NCI-H460 (cell line): ENCODE measurements at regions not wholly inside any gene's neighbourhood (a gene's known extent, or its start where the extent isn't known, plus 50 kb on each side); places are given as distances from the start of the nearest gene placed in this dataset.
"Not testable (repeated sequence)": the region's sequence is repeated elsewhere in the genome, so short reads cannot be mapped to it uniquely, and the experiment has no call there.

Experiments used
- DNase-seq: peaks from one replicate; pipeline ENCODE4 v3.0.0-alpha.2; 2016; ENCODE audit warnings: low read depth; ENCODE audit errors: extremely low read depth

- no peak for DNase-seq
These were observed 820.9 kb downstream of the SLC6A15 start for GRCh38 chr12:84091651-84092050.

DNA sequence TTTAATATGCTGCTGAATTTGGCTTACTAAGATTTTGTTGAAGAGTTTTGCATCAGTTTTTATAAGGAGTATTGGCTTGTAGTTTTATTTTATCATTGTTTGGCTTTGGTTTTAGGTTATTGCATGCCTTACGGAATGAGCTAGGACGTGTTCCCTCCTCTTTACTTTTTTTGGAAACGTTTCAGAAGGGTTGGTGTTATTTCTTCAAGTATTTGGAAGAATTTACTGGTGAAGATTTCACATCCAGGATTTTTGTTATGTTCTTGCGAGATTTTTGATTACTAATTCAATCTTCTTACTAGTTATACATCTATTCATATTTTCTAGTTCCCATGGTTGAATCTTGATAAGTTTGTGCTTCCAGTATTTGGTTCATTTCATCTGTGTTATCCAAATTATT lies 823.2 kb downstream of the SLC6A15 start:
- DNase-seq, result no peak

DNA sequence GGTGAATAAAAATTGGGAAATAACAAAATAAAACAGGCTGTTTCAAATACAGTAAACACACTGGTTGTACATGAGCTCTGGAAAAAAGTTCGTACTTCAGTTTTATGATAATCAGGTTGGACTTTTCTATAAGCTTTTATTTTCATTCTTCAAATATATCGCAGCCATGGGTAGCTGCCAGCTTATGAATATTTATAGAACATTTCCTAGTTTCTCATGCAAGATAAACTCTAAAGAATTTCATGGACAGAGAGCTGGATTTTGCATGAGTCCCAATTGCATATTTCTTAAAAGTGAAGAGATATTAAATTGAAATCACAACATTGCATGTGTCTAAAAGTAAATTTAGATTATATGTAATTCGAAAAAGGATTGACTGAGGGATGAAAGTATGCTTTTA lies 827.6 kb downstream of the SLC6A15 start:
- DNase-seq, result no peak

DNA sequence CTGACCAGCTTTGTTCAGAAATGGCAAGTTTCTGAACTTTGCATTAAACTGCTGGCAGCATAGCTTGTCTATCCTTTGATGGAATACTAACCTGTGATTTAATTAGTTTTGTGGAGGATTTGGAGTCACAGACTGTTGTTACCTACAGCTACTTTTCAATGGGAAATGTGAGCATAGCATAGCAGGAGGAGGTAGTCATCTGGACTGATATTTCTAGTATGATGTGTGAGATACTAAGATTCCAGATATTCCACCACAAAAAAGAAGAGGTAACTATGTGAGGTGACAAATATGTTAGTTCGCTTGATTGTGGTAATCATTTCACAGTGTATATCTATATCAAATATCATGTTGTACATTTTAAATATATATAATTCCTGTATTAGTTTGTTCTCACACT lies 833.0 kb downstream of the SLC6A15 start:
- DNase-seq, result no peak

DNA sequence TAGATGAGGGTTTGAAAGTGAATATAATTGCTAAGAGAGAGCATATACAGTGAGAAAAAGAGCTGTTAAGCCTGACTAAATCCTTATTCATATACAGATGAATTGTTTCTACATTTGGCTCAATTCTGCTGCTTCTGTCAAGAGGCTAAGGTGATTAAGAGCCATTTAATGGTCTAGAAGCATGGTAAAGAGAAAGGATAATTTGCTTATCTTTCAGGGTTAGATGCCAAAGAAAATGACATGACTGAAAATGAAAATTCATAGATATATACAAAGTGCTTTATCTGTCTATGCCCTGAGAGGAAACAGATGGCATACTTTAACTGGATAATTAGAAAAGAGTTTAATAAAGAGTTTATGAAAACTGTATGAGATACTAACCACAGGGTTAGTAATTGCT lies 834.9 kb downstream of the SLC6A15 start:
- DNase-seq, result no peak

DNA sequence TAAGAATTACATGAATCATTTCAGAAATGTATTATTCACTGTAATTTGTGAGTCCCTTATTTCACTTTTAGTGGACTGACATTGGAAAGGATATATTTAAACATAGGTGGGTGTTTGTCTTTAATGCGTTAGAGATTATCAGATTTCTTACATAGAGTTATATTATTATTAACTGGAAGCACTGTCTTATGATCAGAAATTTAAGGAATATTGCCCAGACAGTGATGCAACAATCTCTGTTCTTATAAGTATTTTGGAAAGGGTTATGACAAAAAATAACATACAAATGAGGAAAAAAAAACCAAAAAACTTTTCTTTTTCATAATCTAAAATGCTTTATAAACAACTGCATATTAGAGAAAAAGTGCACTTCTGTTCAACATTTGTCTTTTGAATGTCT lies 836.6 kb downstream of the SLC6A15 start:
- no peak for DNase-seq

DNA sequence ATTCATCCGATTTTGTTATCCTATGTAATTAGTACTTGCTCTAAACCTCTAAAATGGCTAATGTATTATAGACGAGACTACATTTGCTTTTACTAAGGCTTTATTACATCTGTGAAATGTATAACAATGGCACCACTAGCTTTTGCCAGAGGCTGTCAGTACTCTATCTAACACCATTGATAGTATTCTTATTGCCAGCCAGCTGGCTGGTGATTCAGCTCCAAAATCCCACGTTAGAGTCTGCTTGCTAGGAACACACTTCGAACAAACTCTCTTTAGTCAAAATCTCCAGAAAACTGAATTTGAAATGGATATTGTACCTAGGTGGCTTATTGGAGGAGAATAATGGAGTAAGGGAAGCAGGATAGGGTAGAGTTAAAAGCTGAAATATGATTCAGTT lies 839.2 kb downstream of the SLC6A15 start:
- DNase-seq, result no peak

GRCh38 chr12:84072961-84073360 lies 839.6 kb downstream of the SLC6A15 start:
- DNase-seq, result no peak

DNA sequence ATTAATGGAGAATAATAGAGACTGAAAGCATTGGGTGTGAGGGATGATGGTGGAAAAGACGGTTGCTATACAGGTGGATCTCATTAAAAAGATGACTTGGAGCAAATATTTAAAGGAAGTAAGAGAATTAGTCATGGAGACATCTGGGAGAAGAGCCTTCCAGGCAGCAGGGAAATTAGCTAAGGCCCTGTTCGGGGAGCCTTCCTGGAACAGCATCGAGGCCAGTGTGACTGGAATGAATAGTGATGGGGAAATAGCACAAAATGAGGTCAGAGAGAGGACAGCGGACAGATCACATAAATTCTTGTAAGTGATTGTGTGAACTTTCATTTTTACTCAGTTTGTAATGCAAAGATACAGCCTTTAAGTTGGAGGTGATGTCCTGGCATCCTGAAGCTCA lies 842.3 kb downstream of the SLC6A15 start:
- DNase-seq, result no peak

GRCh38 chr12:84069699-84070098 lies 842.9 kb downstream of the SLC6A15 start:
- DNase-seq, result no peak

DNA sequence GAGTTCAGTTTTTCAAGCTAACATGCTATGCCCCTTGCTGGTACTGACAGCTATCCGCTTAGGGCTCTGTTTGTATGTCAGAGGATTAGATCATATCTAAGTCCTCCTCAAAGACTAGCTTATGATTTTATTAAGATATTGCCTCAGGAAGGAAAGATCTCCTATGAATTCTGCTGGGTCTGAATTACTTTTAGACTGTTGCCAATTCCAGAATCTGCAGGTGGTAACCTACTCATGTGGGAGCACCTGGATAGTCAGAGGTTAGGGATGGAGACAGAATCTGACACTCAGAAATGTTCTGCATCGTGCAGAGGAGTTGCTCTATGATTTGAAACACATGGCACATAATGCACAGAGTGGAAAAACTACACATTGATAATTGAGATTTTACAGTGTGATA lies 843.4 kb downstream of the SLC6A15 start:
- DNase-seq, result no peak

DNA sequence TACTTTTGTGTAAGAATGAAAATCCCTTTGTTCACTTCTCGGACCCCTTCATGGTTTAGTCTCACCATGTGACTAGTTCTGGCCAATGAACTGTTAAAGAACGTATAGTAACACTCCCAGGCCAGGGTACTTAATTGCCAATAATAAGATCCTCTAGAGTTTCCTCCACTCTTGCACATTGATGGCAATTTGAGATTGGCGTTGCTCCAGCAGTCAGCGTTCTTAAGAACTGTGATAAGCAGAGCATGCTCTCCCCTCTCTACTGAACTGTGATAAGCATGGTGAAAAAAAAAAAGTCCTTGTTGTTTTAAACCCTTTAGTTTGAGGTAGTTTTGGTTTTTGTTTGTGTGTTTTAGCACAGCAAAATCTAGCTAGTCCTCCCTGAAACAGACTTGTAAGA lies 854.5 kb downstream of the SLC6A15 start:
- DNase-seq, result no peak

- no peak for DNase-seq
These were observed 857.8 kb downstream of the SLC6A15 start for GRCh38 chr12:84054811-84055210.

DNA sequence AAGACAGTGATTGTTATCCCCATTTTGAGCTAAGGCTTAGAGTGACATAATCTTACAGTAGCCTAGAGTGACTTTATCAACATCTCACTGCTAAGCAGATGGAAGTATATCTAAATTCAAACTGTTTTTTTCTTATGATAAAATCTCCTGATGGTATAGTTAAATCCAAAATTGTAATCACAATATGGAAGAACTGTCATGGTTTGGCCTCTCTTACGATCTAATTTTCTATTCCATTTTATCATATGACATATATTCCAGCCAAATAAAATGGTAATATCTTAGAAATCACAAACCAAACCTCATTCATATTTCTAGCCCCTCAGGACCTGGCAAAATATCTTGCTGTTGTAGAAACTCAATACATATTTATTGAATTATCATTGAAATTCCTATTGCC lies 864.7 kb downstream of the SLC6A15 start:
- no peak for DNase-seq

- DNase-seq, result no peak
These were observed 865.7 kb downstream of the SLC6A15 start for GRCh38 chr12:84046859-84047258.

DNA sequence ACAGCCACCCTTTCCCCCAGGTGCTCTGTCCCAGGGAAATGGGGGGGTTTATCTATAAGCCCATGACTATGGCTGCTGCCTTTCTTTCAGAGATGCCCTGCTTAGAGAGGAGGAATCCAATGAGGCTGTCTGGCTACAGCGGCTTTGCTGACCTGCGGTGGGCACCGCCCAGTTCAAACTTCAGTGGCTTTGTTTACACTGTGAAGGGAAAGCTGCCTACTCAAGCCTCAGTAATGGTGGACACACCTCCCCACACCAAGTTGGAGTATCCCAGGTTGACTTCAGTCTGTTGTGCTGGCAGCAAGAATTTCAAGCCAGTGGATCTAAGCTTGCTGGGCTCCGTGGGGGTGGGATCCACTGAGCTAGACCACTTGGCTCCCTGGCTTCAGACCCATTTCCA lies 869.2 kb downstream of the SLC6A15 start:
- no peak for DNase-seq

DNA sequence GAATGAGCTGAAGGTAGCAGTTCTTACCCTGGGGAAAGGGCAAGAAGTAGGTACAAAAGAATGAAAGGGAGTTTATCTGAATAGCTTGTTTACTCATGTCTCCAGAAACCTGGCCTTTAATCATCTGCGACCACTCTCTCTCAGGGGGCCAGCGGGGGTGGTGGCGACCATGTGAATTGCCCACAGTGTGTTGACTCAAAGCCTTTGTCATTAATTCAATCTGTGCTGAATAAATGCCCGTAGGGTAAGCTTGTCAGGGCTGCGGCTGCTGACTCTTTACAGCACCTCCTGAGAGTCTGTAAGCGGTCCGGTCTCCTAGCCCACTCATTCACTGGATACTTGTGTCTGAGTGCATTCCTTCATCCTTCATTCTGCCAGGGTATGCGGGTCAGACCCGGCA lies 874.4 kb downstream of the SLC6A15 start:
- no peak for DNase-seq

GRCh38 chr12:84036912-84037311 lies 875.7 kb downstream of the SLC6A15 start:
- DNase-seq, result no peak

DNA sequence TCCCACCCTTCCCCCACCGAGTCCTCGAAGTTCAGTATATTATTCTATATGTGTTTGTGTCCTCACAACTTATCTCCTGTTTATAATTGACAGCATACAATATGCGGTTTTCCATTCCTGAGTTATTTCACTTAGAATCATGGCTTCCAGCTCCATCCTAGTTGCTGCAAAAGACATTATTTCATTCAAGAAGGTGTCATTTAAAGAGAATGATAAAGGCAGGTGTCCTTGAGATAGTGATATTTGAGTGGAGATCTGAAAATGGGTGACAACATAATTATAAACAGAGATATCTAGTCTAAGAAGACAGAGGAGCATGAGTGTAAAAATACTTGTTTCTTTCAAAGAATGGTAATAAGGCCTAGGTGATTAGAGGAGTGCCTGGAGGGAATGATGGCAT lies 876.8 kb downstream of the SLC6A15 start:
- DNase-seq, result no peak

DNA sequence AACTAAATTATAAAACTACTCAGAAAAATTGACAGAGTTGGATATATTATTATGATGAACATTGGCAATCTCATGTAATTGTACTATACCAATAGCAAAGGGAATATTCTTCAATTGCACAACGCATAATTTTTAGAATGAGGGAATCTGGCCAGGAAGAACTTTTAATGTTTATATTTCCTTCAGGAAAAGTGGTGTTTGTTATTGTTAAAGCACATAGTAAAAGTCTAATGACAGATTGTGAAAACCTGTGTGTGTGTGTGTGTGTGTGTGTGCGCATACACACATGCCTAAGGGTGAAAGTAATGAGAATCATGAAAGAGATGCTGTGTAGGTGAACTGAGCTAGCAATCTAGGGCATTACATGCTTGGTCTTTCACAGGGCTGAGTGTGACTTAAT lies 877.7 kb downstream of the SLC6A15 start:
- DNase-seq, result no peak

DNA sequence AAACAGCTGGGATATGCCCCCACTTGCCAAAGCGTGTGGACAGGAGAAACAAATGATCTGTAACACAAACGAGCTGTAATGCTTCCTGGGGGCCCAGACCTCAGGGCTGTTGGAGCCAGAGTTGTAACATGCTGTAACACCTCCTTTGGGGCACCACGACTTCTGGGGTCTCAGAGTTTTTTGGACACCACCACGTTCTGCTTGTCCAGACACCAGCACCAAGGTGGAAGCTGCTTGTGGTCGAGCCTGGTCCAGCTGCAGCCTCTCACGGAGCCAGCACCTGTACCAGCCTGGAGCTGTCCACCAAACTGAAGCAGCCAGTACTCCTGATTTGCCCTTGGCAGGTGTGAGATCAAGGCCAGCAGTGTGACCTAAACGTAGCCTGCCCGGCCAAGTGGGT lies 879.4 kb downstream of the SLC6A15 start:
- DNase-seq, result no peak

DNA sequence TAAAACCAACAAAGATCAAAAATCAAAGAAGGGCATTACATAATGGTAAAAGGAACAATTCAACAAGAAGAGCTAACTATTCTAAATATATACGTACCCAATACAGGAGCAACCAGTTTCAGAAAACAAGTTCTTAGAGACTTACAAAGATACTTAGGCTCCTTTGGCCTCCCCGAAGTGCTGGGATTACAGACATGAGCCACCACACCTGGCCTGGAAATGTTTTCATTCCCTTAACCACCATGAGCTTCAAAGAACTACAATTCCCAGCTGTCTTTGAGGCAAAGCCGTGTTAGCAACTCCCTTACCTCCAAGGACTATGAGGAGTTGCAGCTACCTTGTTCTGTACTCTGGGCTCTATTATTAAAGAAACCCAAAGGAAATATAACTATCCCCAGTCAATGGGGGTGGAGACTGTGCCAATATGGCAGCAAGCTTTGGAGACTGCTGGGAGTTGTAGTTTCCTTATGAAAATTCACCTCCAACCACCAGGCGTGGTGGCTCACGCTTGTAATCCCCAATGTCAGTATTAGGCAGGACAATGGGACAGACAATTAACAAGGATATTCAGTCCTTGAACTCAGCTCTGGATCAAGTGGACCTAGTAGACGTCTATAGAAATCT lies 893.9 kb downstream of the SLC6A15 start:
- not testable (repeated sequence) for DNase-seq

GRCh38 chr12:84016956-84017355 lies 895.6 kb downstream of the SLC6A15 start:
- DNase-seq, result no peak
